Activated CD8-positive, alpha-beta memory T cell treated with anti-CD3 and anti-CD28 coated beads, Interleukin-2, amount 50 U/mL, for 48 hours (primary cell): ENCODE measurements at regions not wholly inside any gene's neighbourhood (a gene's known extent, or its start where the extent isn't known, plus 50 kb on each side); places are given as distances from the start of the nearest gene placed in this dataset.
"Not testable (repeated sequence)": the region's sequence is repeated elsewhere in the genome, so short reads cannot be mapped to it uniquely, and the experiment has no call there.

Experiments
- DNase-seq: peaks from one replicate; pipeline ENCODE4 v3.0.0-alpha.2; 2020

- DNase-seq, result no peak
These were observed 382.5 kb upstream of the ADGRL3 start for GRCh38 chr4:60817609-60818008.

DNA sequence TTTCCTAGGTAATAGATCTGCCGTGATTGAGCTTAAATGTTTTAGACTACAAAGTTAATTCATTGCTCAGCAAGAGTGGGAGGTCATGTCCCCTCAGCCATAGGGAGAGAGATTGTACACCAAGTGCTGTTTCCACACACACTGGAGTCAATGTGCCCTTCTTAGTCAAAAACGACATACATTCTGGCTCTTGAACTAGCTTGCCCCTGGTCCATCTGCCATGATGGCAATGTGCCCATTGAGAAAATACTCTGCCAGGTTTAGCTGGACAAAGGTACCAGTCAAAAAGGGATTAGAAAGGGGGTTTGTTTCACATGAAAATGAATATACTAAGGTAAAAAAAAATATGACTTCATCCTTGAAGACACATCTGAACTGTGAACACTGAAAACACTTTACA lies 377.1 kb upstream of the ADGRL3 start:
- no peak for DNase-seq

DNA sequence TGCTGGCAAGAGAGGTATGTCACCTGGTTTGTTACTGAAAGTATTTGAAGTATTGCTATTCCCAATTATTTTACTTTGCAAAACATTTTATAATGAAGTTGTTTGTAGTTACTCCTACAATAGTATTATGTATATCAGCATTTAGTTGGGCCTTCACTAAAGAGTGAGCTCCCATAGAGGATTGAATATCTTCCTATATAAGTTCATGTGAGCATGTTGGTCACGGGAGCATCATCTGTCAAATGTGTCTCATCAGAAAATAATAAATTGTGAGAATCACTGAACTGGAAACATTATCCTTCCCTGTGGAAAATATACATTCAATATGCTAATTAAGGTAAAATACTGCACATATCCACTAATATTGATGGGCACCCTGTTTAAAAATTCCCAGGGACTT lies 360.1 kb upstream of the ADGRL3 start:
- DNase-seq, result no peak

DNA sequence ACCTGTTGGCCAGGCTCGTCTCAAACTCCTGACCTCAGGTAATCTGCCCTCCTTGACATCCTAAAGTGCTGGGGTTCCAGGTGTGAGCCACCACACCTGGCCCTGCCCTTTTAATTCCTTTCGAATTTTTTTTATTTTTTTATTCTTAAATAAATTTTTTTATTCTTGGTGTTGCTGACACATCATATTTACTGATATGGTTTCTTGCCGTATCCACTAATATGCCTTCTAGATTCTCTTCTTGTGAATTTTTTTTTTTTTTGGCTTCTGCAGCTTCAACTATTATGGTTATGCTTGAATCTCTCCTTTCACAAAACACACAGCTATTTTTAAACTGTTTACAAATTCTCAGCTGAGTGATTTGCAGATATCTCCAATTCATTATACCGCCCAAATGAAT lies 353.4 kb upstream of the ADGRL3 start:
- DNase-seq, result no peak

DNA sequence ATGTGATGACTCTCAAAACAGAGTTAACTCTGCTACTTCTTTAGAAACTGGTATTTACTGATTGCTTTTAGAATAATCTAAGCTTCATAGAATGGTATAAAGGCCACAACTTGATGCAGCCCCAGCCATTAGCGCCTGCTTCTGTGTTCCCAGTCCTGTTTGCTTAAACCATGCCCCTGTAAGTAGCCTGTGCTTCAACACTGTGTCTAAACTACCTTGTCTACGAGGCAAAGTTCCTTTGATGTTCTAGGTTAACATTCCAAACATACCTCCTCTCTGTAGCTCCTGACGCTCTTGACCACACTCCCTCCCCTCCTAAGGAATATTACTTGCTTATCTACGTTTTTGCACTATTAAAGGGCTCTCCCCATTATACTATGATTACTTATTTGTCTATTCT lies 352.5 kb upstream of the ADGRL3 start:
- no peak for DNase-seq

DNA sequence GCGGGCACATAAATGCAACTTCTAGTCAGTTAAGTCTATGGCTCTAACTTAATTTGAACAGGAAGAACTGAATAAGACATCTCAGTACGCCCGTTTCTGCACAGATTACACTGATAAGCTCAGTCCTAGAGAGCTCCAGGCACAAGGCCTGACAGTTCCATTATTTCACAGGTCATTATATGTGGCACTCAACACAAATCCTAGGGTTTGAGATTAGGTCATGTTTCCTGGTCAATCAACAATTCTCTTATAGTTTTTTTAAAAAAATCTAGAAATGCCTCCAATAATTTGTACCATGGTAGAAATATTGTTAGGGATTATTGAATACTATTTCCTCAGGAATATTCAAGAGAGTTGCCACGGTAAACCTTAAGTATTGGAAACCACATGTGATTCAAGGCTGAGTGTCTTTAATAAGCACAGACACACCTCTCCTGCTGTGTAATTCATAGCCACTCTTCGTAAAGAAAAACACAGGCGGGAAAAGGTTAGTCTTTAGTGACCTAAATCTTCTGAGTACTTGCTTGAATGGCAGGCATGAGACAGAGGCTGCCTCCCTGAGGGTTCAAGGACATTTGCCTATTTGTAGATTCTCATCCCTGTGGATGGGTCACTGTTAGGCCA lies 342.9 kb upstream of the ADGRL3 start:
- no peak for DNase-seq

DNA sequence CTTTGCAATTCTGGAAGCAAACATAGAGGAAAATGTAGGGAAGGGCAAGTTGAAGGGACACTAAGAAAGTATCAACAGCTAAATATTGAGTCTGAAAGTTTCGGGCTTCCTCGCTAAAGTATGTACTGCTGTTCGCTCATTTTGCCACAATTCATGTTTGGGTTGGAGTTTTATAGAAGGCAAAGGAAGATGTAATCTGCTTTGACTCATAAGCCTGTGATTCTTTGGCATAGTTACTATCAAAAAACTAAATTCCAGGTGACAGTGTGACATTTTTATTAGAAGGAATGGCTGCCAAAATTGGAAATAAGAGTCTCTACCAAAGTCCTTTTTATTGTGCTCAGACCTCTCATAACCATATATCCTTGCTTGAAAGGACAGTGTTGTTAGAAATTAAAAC lies 336.7 kb upstream of the ADGRL3 start:
- DNase-seq, result no peak

DNA sequence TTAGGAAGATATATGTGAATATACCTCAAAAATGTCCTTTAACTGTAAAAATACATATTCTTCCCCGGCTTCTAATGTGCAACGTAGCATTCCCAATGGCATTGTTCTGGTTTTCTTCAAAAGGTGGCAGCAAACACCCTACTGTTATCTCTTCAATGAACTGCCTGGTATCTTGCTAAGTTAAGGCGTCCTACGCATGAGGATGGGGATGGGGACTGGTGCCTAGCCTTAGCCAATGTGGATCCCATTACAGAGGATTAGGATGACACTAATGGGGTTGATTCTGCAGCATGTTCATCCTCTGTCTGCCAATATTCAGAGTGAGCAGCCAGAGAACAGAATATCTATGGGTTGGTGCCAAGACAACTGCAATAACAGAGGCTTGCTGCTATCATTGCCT lies 334.9 kb upstream of the ADGRL3 start:
- DNase-seq, result no peak

DNA sequence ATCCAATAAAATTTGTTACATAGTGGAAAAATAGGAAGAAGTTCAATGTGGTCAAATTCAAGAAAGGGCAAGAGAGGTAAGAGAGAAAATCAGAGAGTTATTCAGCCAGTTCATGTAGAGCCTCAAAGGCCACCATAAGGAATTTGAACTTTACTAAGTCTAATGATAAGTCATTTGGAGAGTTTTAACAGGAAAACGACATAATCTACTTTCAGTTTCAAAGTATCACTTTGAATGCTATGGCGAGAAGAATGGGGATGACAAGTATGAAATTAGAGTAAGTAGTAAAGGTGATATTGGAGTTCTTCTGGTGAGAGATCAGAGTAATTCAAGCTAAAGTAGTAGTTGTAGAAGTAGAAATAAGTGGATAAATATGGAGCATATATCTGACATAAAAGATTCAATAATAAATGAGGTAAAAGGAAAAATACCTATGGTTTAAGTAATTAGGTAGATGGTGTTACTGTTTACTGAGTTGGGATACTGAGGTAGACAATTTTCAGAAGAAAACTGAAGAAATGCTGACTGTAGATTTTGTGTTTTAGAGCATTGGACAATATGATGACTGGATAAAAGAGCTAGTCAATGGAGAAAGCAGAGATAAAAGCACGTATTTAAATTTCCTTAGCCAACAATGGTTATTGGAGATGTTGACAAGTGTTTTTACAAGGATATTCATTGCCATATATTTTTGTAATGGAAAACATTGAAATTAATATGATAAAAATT lies 331.7 kb upstream of the ADGRL3 start:
- DNase-seq, result no peak

GRCh38 chr4:60879135-60879701 lies 320.9 kb upstream of the ADGRL3 start:
- DNase-seq, result no peak

GRCh38 chr4:60884587-60884986 lies 315.5 kb upstream of the ADGRL3 start:
- DNase-seq, result no peak

GRCh38 chr4:60885011-60885410 lies 315.1 kb upstream of the ADGRL3 start:
- DNase-seq, result no peak

- no peak for DNase-seq
These were observed 309.4 kb upstream of the ADGRL3 start for GRCh38 chr4:60890743-60891142.

DNA sequence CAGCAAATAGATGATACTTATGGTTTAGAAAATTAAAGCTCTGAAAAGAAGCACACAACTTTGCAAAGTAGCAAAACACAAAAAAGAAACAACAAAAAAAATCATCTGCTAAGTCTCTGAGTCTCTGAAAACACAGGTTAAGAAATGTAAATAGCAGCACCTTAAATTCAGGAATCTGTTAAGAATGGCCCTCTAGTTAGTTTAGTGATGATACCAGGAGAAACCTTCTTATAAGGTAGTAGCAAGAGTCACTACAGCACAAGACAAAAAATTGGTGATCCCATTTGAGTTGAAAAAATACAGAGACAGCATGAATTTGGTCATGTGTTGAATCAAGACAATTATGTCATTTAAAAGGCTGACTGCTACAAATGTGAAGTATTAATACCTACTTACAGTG lies 308.2 kb upstream of the ADGRL3 start:
- DNase-seq, result no peak

DNA sequence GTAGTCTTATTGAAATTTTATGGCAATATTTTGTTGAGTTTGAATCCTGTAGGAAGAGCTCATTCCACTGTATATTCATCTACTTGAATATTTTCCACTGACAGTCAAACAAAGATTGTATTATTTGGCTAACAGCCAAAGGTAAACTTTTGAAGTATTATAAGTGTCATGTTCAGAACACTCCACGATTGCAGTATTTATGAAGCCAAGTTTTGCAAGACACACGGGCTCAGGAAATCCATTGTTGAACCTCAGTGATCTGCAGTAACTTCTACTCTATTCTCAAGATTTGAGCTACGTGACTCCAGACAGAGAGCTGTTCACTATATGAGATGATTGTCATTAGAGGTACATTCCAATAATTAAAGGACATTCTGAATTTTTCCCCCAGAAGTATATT lies 302.7 kb upstream of the ADGRL3 start:
- DNase-seq, result no peak

DNA sequence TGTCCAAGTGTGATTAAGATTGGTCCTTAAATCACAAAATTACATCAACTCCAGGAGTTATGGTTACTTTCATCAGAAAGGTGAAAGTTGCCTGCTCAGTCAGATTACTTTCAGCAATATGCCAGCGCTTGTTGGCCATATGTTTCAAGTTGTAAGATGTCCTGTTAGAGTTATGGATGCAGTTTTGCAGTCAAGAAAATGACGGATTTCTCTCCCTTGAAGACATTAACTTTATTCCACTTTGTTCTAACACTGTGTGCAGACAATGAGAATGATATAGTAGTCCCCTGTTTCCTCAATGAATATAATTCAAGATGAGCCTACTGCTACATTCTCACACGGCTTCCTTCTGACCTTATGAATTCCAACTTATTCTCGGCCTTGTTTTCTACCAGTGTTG lies 295.0 kb upstream of the ADGRL3 start:
- DNase-seq, result no peak

DNA sequence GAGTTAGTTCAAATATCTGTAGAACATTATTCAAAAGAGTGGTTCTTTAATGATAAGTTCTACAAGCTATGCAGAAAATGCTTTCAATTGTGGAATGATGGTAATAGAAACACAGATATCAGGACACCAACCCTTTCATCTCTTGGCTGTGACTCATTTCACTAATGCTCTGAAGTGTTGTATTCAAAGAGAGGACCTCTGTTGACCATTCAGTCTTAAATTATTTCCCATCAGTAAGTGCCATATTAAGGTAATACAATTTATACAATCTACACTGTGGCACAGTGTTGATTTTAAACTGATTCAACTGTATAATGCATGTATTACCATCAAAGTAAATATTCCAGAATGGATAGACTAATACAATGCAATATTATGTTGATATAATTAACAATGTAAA lies 289.0 kb upstream of the ADGRL3 start:
- DNase-seq, result no peak

- DNase-seq, result no peak
These were observed 287.1 kb upstream of the ADGRL3 start for GRCh38 chr4:60913002-60913401.

- DNase-seq, result no peak
These were observed 286.5 kb upstream of the ADGRL3 start for GRCh38 chr4:60913671-60914070.

DNA sequence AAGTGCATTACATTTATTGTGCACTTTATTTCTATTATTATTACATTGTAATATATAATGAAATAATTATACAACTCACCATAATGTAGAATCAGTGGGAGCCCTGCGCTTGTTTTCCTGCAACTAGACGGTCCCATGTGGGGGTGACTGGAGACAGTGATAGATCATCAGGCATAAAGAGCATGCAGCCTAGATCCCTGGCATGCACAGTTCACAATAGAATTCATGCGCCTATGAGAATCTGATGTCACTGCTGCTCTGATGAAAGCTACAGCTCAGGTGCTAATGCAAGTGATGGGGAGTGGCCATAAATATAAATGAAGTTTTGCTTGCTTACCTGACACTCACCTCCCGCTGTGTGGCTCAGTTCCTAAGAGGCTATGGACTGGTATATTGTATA lies 278.4 kb upstream of the ADGRL3 start:
- not testable (repeated sequence) for DNase-seq

- no peak for DNase-seq
These were observed 277.1 kb upstream of the ADGRL3 start for GRCh38 chr4:60923075-60923474.

GRCh38 chr4:60926624-60927023 lies 273.5 kb upstream of the ADGRL3 start:
- DNase-seq, result no peak

DNA sequence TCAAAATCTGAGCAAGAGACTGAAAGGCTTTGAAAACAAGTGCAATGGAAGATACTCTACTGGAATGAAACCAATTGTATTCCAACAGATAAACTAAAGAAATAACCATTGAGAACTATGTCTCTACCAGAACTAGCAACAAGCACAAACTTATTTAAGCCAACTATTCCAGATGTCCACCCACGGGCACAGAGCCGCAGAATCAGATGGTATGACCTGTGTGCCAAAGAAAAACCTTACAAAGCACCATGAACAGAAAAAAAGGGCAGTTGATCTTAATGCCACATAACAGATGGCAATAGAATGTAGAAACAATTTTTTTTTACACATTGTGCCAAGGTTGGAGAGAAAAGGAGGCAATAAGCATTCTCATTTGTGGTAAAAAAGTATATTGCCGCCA lies 269.3 kb upstream of the ADGRL3 start:
- no peak for DNase-seq

DNA sequence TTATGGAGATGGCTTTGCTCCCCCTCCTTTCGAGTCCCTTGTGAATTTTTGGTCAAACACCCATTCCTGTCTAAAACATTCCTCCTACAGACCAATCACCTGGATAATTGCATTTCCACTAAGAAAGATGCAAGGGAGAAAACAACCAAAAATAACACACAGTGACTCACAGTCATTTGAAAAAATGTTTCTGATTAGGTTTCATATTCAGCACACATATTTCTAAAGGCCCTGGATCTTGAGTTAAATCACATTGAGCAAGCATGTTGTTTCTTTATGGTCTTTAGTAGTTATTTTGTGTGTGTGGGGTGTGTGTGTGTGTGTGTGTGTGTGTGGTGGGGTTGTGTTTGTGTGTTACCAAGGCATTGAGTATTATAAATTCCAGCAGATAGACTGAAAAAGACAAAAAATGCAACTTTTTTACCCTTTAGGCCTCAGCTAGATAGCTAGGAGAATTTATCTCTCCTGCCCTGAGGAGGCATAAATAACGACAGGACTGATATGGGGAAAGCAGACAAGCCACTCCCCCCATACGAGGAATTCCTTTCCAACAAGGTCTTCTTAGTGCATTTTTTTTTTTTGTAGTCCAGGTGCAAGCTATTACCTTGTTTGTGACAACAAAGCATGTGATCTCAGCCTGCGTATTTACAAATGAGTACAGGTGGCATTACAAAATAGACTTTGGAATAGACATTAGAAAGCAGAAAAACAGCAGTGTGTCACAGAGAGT lies 265.4 kb upstream of the ADGRL3 start:
- no peak for DNase-seq
